Loucy (cell line): ENCODE measurements at regions not wholly inside any gene's neighbourhood (a gene's known extent, or its start where the extent isn't known, plus 50 kb on each side); places are given as distances from the start of the nearest gene placed in this dataset.
"Not testable (repeated sequence)": the region's sequence is repeated elsewhere in the genome, so short reads cannot be mapped to it uniquely, and the experiment has no call there.

Source experiments
- CTCF ChIP-seq: fragments of 200-600 bp; sonication (generic); conservative IDR thresholded peaks from 2 replicates; pipeline ENCODE4 v1.5.1; 2014; ENCODE audit warnings: mild to moderate bottlenecking, antibody characterized with exemption, low read length
- EZH2phosphoT487 ChIP-seq: fragments of 200-600 bp; IDR thresholded peaks from 2 replicates; pipeline ENCODE4 v1.6.1; 2018; ENCODE audit warnings: antibody characterized with exemption, mild to moderate bottlenecking, moderate library complexity, borderline replicate concordance

- not testable (repeated sequence) for TF ChIP-seq CTCF, EZH2phosphoT487
Measured at GRCh38 chr18:1335345-1335744, 430.7 kb downstream of the ADCYAP1 start.
